NAMALWA (cell line): ENCODE measurements at regions not wholly inside any gene's neighbourhood (a gene's known extent, or its start where the extent isn't known, plus 50 kb on each side); places are given as distances from the start of the nearest gene placed in this dataset.
"Not testable (repeated sequence)": the region's sequence is repeated elsewhere in the genome, so short reads cannot be mapped to it uniquely, and the experiment has no call there.

ENCODE experiments used
- DNase-seq: peaks from one replicate; pipeline ENCODE4 v3.0.0-alpha.2; 2015; ENCODE audit warnings: low spot score

GRCh38 chr16:22625967-22626366 lies 115.3 kb downstream of the NPIPB5 start:
- DNase-seq, result no peak

DNA sequence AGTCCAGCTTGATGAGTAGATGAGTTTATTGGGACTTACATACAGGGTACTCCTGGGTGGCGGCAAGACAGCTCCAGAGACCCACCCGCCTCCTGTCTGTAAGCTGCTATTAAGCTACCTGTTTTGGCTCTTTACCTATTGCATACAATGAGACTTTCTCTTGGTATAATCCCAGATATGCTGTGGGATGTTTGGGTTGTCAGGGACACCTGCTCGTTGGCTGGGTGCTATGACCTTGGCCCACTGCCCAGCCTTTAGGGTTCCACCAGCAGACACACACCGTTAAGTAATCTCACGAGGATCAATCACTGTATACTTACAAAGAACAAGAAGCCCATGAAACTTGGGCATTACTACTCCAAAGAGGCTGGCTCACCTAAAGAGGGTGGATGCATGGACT lies 116.4 kb downstream of the NPIPB5 start:
- DNase-seq, result no peak

DNA sequence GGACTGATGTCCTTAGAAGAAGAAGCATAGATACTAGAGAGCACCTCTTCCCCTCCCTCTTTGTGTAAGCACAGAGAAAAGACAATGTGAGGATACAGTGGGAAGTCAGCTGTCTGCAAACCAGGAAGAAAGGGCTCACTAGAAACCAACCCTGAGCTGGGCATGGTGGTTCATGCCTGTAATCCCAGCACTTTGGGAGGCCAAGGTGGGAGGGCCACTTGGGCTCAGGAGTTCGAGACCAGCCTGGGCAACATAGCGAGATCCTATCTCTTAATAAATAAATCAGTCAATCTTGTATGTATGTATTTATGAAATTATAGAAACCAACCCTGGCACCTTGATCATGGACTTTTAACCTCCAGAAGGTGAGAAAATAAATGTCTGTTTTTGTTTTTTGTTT lies 118.3 kb downstream of the NPIPB5 start:
- no peak for DNase-seq

GRCh38 chr16:22630242-22630641 lies 119.6 kb downstream of the NPIPB5 start:
- DNase-seq, result no peak

DNA sequence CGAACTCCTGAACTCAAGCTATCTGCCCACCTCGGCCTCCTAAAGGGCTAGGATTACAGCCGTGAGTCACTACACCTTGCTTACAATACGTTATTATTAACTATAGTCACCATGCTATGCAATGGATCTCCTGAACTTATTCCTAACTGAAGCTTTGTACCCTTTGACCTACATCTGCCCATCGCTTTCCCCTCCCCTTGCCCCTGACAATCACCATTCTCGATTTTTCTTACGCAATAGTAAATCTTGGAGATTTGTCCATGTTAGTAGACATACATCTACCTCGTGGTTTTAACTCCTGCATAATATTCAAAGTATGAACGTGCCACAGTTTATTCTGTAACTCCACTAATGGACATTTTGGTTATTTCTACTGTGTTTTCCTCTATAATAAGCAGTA lies 120.6 kb downstream of the NPIPB5 start:
- no peak for DNase-seq

GRCh38 chr16:22632606-22633005 lies 121.9 kb downstream of the NPIPB5 start:
- DNase-seq, result no peak

DNA sequence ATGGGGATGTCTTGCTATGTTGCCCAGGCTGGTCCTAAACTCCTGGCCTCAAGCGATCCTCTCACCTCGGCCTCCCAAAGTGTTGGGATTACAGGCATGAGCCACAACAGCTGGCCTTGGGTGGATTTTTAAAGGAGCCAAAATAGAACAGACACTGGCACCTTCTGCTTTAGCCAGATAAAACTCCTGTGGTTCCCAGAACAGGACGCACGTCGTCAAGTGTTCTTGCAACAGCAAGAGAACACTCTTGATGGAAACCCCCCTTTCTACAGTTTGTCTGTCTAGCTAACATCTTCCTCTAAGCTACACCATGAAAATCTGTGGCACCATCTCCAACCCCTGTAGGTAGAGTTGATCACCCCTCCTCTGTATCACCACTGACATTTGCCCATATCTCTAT lies 122.6 kb downstream of the NPIPB5 start:
- DNase-seq, result no peak

- no peak for DNase-seq
Observed at GRCh38 chr16:22633799-22634198, 123.1 kb downstream of the NPIPB5 start.

GRCh38 chr16:22634954-22635353 lies 124.3 kb downstream of the NPIPB5 start:
- no peak for DNase-seq

DNA sequence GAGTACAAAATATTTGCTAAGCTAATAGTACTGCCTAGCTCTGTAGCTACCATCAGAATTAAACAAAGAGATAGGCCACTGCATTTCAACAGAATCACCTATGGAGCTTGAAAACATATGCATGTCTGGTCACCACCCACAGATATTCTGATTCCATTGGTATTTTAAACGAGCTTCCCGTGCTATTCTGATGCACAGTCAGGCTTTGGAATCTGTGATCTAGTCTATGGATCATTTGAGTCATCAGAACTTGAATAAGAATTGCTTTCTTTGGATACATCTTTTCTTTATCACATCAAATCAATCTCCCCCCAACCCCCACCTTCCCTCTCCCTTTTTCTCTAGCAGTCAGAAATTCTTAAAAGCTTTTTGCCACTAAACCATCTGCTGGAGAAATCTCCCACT lies 124.7 kb downstream of the NPIPB5 start:
- no peak for DNase-seq

DNA sequence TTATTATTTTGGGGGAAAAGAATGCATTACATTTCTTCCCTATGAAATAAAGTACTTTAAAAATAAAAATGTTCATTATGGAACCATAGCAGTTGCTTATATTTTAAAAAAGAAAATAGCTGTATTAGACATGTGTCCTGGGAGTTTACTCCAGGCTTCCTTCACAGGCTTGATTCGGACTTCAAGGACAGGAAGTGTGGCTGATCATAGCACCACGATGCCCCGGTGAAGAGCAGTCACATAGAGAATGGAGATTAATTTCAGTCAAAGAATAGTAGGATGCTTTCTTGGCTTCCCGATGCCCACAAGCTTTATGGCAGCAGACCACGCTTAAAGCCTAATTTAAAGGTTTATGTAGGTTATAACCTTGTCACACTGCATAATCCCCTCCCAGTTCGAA lies 125.1 kb downstream of the NPIPB5 start:
- DNase-seq, result no peak

DNA sequence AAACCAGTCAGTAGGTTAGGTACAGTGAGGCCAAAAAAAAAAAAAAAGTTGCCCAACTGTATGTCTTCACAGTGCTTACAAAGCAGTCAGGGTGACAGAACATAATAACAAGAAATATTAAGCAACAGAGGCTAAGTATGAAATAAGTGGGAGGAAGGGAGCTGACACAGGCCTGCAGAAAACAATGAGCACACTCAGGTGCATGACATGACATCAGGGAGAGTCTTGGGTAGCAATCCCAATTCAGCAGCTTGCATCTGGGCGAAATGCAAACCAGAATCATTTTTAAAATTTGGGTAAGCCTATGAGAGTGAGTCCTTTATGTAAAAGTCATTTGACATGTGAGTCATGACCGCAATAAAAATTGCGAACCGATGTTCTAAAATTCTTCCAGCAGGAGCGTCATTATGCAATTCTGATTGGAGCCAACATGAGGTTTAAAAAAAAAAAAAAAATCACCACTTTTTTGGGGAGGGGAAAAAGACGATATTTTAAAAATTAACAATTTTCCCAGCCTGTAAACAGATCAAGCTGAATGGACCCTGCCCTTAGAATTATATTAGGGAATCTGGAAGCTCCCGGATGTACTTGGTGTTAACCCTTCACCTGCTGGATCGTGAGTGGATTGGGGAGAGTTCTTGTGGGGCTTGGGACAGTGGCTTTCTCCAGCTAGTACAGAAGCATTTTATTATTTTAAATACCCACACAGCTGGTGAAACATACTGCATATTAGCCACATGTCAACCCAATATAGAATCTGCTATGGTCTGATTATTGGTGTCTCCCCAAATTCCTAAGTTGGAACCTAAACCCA lies 127.9 kb downstream of the NPIPB5 start:
- DNase-seq, result no peak

DNA sequence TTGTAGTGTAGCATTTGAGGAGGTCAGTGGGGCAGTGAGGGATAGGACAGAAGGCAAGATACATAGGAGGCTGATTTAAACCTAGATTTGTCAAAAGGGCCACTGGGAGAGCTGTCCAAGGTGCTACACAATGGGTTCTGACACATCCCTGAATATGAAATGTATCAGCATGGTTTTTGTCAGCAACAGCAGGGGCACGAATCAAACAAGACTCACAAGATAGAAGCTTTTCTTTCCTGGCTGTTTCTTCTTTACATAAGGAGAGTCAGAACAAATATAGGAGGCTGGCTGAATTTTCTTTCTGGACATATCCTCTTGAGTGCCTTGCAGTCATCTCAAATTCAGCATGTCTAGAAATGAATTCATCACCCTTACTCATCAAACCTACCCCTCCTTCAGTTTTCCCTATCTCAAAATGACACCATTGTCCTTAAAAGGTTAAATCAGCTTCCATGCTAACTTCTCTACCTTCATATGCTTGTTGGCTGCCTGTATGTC lies 130.5 kb downstream of the NPIPB5 start:
- peak; percentile 38 for DNase-seq

- DNase-seq, result no peak
Observed at GRCh38 chr16:22642416-22643088, 131.9 kb downstream of the NPIPB5 start.

DNA sequence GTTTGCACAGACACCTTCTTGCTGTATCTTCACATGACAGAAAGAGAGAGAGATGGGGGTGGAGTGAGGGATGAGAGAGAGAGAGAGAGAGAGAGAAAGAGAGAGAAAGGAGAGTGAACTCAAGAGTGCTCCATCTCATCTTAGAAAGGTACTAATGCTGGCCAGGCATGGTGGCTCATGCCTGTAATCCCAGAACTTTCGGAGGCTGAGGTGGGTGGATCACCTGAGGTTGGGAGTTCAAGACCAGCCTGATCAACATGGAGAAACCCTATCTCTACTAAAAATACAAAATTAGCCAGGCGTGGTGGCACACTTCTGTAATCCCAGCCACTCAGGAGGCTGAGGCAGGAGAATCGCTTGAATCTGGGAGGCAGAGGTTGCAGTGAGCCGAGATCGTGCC lies 132.5 kb downstream of the NPIPB5 start:
- not testable (repeated sequence) for DNase-seq

DNA sequence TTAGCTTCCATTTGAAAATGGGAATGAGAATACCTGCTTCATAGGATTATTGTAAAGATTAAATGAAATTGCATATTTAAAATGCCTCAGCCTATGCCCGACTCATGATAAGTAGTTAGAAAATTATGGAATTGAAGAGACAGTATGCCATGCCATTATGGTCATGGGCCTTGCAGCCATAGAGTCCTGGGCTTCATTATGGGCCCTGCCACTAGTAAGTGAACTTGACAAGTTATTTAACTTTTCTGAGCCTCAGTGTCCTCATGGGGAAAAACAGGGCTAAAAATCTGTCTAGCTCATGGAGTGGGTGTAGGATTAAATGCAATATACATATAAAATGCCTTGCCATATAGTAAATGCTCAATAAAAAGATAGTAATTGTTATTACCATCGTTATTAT lies 133.2 kb downstream of the NPIPB5 start:
- no peak for DNase-seq

GRCh38 chr16:22645868-22646267 lies 135.2 kb downstream of the NPIPB5 start:
- no peak for DNase-seq

DNA sequence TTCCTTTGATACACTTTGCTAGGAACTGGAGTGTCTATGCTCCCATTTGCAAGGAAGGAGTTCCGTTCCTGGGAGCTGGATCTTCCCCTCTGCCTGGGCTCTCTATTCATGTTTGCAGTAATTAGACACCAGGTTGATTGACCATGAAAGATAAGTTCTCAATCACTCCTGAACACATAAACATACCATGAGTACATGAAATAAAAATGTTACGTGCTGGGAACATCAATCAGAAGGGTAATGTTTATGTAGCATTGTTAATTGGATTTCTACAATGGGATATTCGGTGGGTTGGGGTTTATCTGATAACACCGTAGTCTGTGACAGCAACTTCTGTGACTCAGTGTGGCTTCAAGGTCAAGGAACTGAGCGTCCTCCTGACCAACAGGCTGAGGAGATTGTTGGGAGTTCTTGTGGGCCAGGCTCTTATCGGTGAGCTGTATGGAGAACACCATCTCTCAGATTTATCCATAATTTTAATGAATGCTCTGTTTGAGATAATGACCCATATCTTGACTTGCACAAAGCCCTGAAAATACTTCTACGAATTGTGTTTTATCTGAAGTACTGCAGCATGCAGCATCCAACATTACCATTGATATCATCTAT lies 136.4 kb downstream of the NPIPB5 start:
- no peak for DNase-seq

DNA sequence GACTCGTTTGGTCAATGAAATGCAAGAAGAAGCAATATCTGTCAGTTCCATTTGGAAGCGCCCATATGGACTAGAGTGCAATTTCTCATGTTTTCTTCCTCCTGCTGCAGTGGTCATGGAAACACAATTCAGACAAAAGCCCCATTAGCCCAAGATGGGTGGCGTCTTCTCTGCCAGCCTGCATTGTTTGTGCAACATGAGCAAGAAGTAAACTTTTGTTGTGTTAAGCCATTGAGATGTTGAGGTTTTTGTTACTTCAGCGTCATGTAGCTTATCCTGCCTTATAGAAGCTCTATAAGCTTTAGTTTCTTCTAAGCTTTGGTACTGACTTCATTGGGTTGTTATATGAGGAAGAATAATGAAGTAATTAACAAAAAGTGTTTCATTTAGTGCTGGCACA lies 137.4 kb downstream of the NPIPB5 start:
- no peak for DNase-seq

GRCh38 chr16:22648941-22649340 lies 138.2 kb downstream of the NPIPB5 start:
- DNase-seq, result no peak

- not testable (repeated sequence) for DNase-seq
Observed at GRCh38 chr16:22651111-22651817, 140.6 kb downstream of the NPIPB5 start.

DNA sequence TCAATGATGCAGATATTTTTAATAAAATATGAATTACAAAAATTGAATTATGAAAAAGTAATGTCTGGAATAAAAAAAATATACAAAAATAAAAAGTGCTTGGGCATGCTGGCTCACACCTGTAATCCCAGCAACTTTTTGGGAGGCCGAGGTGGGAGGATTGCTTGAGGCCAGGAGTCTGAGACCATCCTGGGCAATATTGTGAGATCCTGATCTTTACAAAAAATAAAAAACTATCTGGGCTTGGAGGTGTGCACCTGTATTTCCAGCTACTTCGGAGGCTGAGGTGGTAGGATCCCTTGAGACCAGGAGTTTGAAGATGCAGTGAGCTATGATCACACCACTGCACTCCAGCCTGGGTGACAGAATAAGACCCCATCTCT lies 141.8 kb downstream of the NPIPB5 start:
- no peak for DNase-seq

- DNase-seq, result no peak
Observed at GRCh38 chr16:22653876-22654275, 143.2 kb downstream of the NPIPB5 start.
